Smooth muscle cell (in vitro differentiated cells): ENCODE measurements at regions not wholly inside any gene's neighbourhood (a gene's known extent, or its start where the extent isn't known, plus 50 kb on each side); places are given as distances from the start of the nearest gene placed in this dataset.

Experiments
- DNase-seq: peaks from one replicate; lab custom pipeline; 2025; ENCODE audit not compliant: unreplicated experiment; lab: John Stamatoyannopoulos, UW
- H2AFZ ChIP-seq: fragments of 200-600 bp; sonication (generic); 2 replicates; pipeline ENCODE4 v1.6.0; 2016; ENCODE audit warnings: antibody characterized with exemption, low read depth, mild to moderate bottlenecking
- H3F3A ChIP-seq: fragments of 200-600 bp; sonication (generic); 2 replicates; pipeline ENCODE4 v1.6.0; 2017; ENCODE audit warnings: antibody characterized with exemption, low read depth
- H3K27ac ChIP-seq: fragments of 200-600 bp; sonication (generic); 2 replicates; pipeline ENCODE4 v1.5.1; 2016; ENCODE audit warnings: low read depth, mild to moderate bottlenecking
- H3K27me3 ChIP-seq: fragments of 200-600 bp; sonication (generic); 2 replicates; pipeline ENCODE4 v1.6.1; 2016; ENCODE audit warnings: low read depth, mild to moderate bottlenecking
- H3K36me3 ChIP-seq: fragments of 200-600 bp; sonication (generic); 2 replicates; pipeline ENCODE4 v1.5.1; 2016; ENCODE audit warnings: low read depth
- H3K4me1 ChIP-seq: fragments of 200-600 bp; sonication (generic); 2 replicates; pipeline ENCODE4 v1.5.1; 2016; ENCODE audit warnings: low read depth
- H3K4me2 ChIP-seq: fragments of 200-600 bp; sonication (generic); 2 replicates; pipeline ENCODE4 v1.6.0; 2016; ENCODE audit warnings: mild to moderate bottlenecking
- H3K4me3 ChIP-seq: fragments of 200-600 bp; sonication (generic); 2 replicates; pipeline ENCODE4 v1.5.1; 2016; ENCODE audit warnings: mild to moderate bottlenecking
- H3K79me2 ChIP-seq: fragments of 200-600 bp; sonication (generic); 2 replicates; pipeline ENCODE4 v1.6.0; 2016; ENCODE audit warnings: low read depth, mild to moderate bottlenecking
- H3K9ac ChIP-seq: fragments of 200-600 bp; sonication (generic); 2 replicates; pipeline ENCODE4 v1.6.0; 2016; ENCODE audit warnings: low read depth
- H3K9me3 ChIP-seq: fragments of 200-600 bp; sonication (generic); replicated peaks from 2 replicates; pipeline ENCODE4 v1.5.1; 2016; ENCODE audit warnings: low read depth
- H4K20me1 ChIP-seq: fragments of 200-600 bp; sonication (generic); 2 replicates; pipeline ENCODE4 v1.6.0; 2016; ENCODE audit warnings: low read depth
- WGBS: methylation state at CpG from one replicate; pipeline ENCODE4 v1.1.7; 2016; ENCODE audit warnings: low lambda C conversion rate; 5-methylcytosine and 5-hydroxymethylcytosine counted together
- TF ChIP-seq, protein P1 (sequence below): fragments of 200-600 bp; sonication (generic); IDR thresholded peaks from 2 replicates; pipeline ENCODE4 v1.5.1; 2017; ENCODE audit warnings: borderline replicate concordance, mild to moderate bottlenecking, antibody characterized with exemption; ENCODE audit not compliant: insufficient read depth, poor library complexity, severe bottlenecking

DNA sequence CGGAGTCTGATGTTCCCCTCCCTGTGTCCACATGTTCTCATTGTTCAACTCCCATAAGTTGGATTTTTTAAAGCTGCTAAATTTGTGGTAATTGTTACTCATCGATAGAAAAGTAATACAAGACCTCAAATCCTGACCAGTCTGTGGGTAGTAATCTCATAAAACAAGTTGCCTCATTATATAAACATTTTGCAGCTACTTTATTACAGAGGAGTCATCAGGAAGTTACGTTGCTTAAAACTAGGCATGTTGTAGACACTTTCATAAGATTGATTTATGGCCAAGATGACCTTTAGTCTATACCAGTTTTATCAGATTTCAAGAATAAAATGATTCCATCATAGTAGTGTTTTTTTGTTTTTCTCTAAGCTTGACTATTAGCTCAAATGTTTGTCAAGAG, 208.8 kb downstream of the GIPC2 start:
- Histone ChIP-seq H3F3A (no peaks in the 10 kb centered on the region), H3K4me1 (no peaks in the 10 kb centered on the region), H3K9me3 (no peaks in the 10 kb centered on the region), H2AFZ (no peak overlapping the region), H3K79me2 (no peaks in the 10 kb centered on the region), H3K27me3 (peaks cover 8% of the 10 kb centered on the region), H4K20me1 (no peaks in the 10 kb centered on the region), H3K4me2 (no peak overlapping the region), H3K36me3 (no peaks in the 10 kb centered on the region), H3K27ac (no peak overlapping the region), H3K9ac (no peak overlapping the region), H3K4me3 (no peak overlapping the region)
- DNase-seq: no peak
- TF ChIP-seq, protein P1, sequence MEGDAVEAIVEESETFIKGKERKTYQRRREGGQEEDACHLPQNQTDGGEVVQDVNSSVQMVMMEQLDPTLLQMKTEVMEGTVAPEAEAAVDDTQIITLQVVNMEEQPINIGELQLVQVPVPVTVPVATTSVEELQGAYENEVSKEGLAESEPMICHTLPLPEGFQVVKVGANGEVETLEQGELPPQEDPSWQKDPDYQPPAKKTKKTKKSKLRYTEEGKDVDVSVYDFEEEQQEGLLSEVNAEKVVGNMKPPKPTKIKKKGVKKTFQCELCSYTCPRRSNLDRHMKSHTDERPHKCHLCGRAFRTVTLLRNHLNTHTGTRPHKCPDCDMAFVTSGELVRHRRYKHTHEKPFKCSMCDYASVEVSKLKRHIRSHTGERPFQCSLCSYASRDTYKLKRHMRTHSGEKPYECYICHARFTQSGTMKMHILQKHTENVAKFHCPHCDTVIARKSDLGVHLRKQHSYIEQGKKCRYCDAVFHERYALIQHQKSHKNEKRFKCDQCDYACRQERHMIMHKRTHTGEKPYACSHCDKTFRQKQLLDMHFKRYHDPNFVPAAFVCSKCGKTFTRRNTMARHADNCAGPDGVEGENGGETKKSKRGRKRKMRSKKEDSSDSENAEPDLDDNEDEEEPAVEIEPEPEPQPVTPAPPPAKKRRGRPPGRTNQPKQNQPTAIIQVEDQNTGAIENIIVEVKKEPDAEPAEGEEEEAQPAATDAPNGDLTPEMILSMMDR: no peak
- 64% methylated on average over 3 of the region's 3 CpGs for WGBS

DNA sequence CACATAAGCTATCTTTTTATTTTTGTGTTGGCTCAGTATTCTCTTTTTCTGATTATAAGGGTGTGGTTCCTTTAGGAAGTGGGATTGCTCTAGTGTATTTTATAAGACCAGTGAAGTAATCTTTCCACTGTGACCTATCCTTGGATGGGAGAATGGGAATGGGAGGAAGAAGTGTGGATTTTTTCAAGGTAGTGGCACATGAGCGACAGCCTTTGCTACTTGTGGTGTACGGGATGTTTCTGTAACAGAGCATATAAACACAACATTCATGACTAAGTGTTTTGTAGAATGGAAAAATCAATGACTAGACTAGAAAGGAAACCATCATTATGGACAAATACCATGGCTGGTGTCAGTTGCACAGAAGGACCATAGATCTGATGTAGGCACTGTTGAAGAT, 209.6 kb downstream of the GIPC2 start:
- no peaks in the 10 kb centered on the region for H3K79me2 ChIP-seq
- H3K9ac ChIP-seq: no peak overlapping the region
- 62% methylated on average over 2 of the region's 2 CpGs for WGBS
- no peak overlapping the region for H3K4me3 ChIP-seq
- no peaks in the 10 kb centered on the region for H3F3A ChIP-seq
- DNase-seq: no peak
- peaks cover 8% of the 10 kb centered on the region for H3K27me3 ChIP-seq
- H4K20me1 ChIP-seq: no peaks in the 10 kb centered on the region
- H3K36me3 ChIP-seq: no peaks in the 10 kb centered on the region
- no peaks in the 10 kb centered on the region for H3K4me1 ChIP-seq
- no peak overlapping the region for H3K27ac ChIP-seq
- no peaks in the 10 kb centered on the region for H3K9me3 ChIP-seq
- TF ChIP-seq, protein P1: no peak
- H3K4me2 ChIP-seq: no peak overlapping the region
- H2AFZ ChIP-seq: no peak overlapping the region

GRCh38 chr1:78255846-78256245, 210.1 kb downstream of the GIPC2 start:
- TF ChIP-seq, protein P1: no peak
- Histone ChIP-seq H3F3A (no peaks in the 10 kb centered on the region), H4K20me1 (no peaks in the 10 kb centered on the region), H2AFZ (no peak overlapping the region), H3K79me2 (no peaks in the 10 kb centered on the region), H3K4me2 (no peak overlapping the region), H3K9me3 (no peaks in the 10 kb centered on the region), H3K4me1 (no peaks in the 10 kb centered on the region), H3K36me3 (no peaks in the 10 kb centered on the region), H3K4me3 (no peak overlapping the region), H3K9ac (no peak overlapping the region), H3K27ac (no peak overlapping the region), H3K27me3 (peaks cover 8% of the 10 kb centered on the region)
- 83% methylated on average over 1 of the region's 1 CpG for WGBS
- DNase-seq: no peak

- Histone ChIP-seq H3K9me3 (no peaks in the 10 kb centered on the region), H3K4me1 (no peaks in the 10 kb centered on the region), H2AFZ (no peak overlapping the region), H3K36me3 (no peaks in the 10 kb centered on the region), H3F3A (no peaks in the 10 kb centered on the region), H4K20me1 (no peaks in the 10 kb centered on the region), H3K79me2 (no peaks in the 10 kb centered on the region), H3K4me2 (no peak overlapping the region), H3K27me3 (no peaks in the 10 kb centered on the region), H3K4me3 (no peak overlapping the region), H3K27ac (no peak overlapping the region), H3K9ac (no peak overlapping the region)
- TF ChIP-seq, protein P1: no peak
- WGBS: 61% methylated on average over 2 of the region's 2 CpGs
- no peak for DNase-seq
Observed at GRCh38 chr1:78263459-78263858, 217.7 kb downstream of the GIPC2 start.
